Upper lobe of right lung (tissue), 1 donor: ENCODE measurements at regions not wholly inside any gene's neighbourhood (a gene's known extent, or its start where the extent isn't known, plus 50 kb on each side); places are given as distances from the start of the nearest gene placed in this dataset.

ENCODE experiments used
- ATAC-seq: fragments of 200-7000 bp; cut with Tn5 transposase; one replicate; pipeline ENCODE4 v1.9.1; 2020; ENCODE audit warnings: mild to moderate bottlenecking, moderate library complexity
- DNase-seq: peaks from one replicate; pipeline ENCODE4 v3.0.0-alpha.2; 2020
- H3K27ac ChIP-seq: fragments of 200-600 bp; one replicate; pipeline ENCODE4 v1.8.0; 2022
- H3K27me3 ChIP-seq: fragments of 200-600 bp; one replicate; pipeline ENCODE4 v1.8.0; 2022; ENCODE audit warnings: mild to moderate bottlenecking
- H3K36me3 ChIP-seq: fragments of 200-600 bp; one replicate; pipeline ENCODE4 v1.8.0; 2022
- H3K4me1 ChIP-seq: fragments of 200-600 bp; one replicate; pipeline ENCODE4 v1.8.0; 2022
- H3K4me3 ChIP-seq: fragments of 200-600 bp; one replicate; pipeline ENCODE4 v1.8.0; 2022; ENCODE audit warnings: mild to moderate bottlenecking
- H3K9me3 ChIP-seq: fragments of 200-600 bp; one replicate; pipeline ENCODE4 v1.8.0; 2022
- CTCF ChIP-seq: fragments of 200-600 bp; IDR thresholded peaks from one replicate; pipeline ENCODE4 v1.8.0; 2022; ENCODE audit warnings: antibody characterized with exemption
- intact Hi-C: fragments of 100-400 bp; cut with DNase I; formaldehyde crosslinking; loops from one replicate; pipeline ENCODE4 v1.11.0; 2022
- donor health status: DM: no; HTN: yes; CAD: no; lungs with severe emphysema.

GRCh38 chr2:9100080-9100876 lies 96.8 kb upstream of the MBOAT2 start:
- Histone ChIP-seq H3K4me1 (peaks cover 8% of the 10 kb centered on the region), H3K36me3 (no peaks in the 10 kb centered on the region), H3K27ac (no peak overlapping the region), H3K27me3 (no peaks in the 10 kb centered on the region), H3K4me3 (no peak overlapping the region), H3K9me3 (no peaks in the 10 kb centered on the region)
- DNase-seq (no peak), ATAC-seq (no peak)
- intact Hi-C loops, result no loop called here
- no peak for TF ChIP-seq CTCF

GRCh38 chr2:9099341-9099751 lies 95.9 kb upstream of the MBOAT2 start:
- Histone ChIP-seq H3K4me3 (no peak overlapping the region), H3K27me3 (no peaks in the 10 kb centered on the region), H3K36me3 (no peaks in the 10 kb centered on the region), H3K4me1 (peaks cover 8% of the 10 kb centered on the region), H3K9me3 (no peaks in the 10 kb centered on the region), H3K27ac (no peak overlapping the region)
- no peak for DNase-seq
- no peak for TF ChIP-seq CTCF
- no peak for ATAC-seq
- intact Hi-C loops, result no loop called here

- ATAC-seq (no peak), DNase-seq (no peak)
- H3K27ac ChIP-seq, result no peak overlapping the region
- H3K9me3 ChIP-seq, result no peaks in the 10 kb centered on the region
- intact Hi-C loops, result no loop called here
- TF ChIP-seq CTCF, result no peak
- H3K4me3 ChIP-seq, result no peak overlapping the region
- no peaks in the 10 kb centered on the region for H3K36me3 ChIP-seq
- H3K4me1 ChIP-seq, result peaks cover 8% of the 10 kb centered on the region
- H3K27me3 ChIP-seq, result no peaks in the 10 kb centered on the region
These were observed 94.4 kb upstream of the MBOAT2 start for GRCh38 chr2:9097892-9098291.

- H3K36me3 ChIP-seq, result no peaks in the 10 kb centered on the region
- DNase-seq, result no peak
These were observed 93.8 kb upstream of the MBOAT2 start for GRCh38 chr2:9097239-9097638.

GRCh38 chr2:9096761-9097160 lies 93.3 kb upstream of the MBOAT2 start:
- Histone ChIP-seq H3K27ac (no peak overlapping the region), H3K36me3 (no peaks in the 10 kb centered on the region), H3K4me1 (peaks cover 8% of the 10 kb centered on the region), H3K9me3 (no peaks in the 10 kb centered on the region), H3K4me3 (no peak overlapping the region), H3K27me3 (no peaks in the 10 kb centered on the region)
- ATAC-seq (no peak), DNase-seq (no peak)
- TF ChIP-seq CTCF, result no peak
- intact Hi-C loops, result no loop called here

More at GRCh38 chr2:9097239-9097638, 93.8 kb upstream of the MBOAT2 start:
- no peak for ATAC-seq
- Histone ChIP-seq H3K27ac (no peak overlapping the region), H3K4me3 (no peak overlapping the region), H3K9me3 (no peaks in the 10 kb centered on the region), H3K27me3 (no peaks in the 10 kb centered on the region), H3K4me1 (peaks cover 8% of the 10 kb centered on the region)
- intact Hi-C loops, result no loop called here
- TF ChIP-seq CTCF, result no peak
